ENCODE measurements at regions not wholly inside any gene's neighbourhood (a gene's known extent, or its start where the extent isn't known, plus 50 kb on each side); places are given as distances from the start of the nearest gene placed in this dataset.
"Not testable (repeated sequence)": the region's sequence is repeated elsewhere in the genome, so short reads cannot be mapped to it uniquely, and the experiment has no call there.

- not testable (repeated sequence) for TF ChIP-seq CTCF, POLR2A (IDR thresholded peaks at IDR 0.05)
Observed at GRCh38 chr16:88250381-88250780, 132.4 kb upstream of the ZNF469 start.
